ENCODE measurements at regions not wholly inside any gene's neighbourhood (a gene's known extent, or its start where the extent isn't known, plus 50 kb on each side); places are given as distances from the start of the nearest gene placed in this dataset.

- CTCF ChIA-PET = interaction anchor here (0.6 to 0.7 kb wide), 2 partner anchors 252 to 335 kb away, joined by 3 to 6 read pairs; no protein-coding TSS in a partner anchor
- Histone ChIP-seq H3K4me3 (ENCODE audit: low read depth, low read length) (no peak overlapping the region), H3K4me1 (ENCODE audit: control insufficient read depth, insufficient read depth, low read length) (no peaks in the 10 kb centered on the region), H3K36me3 (ENCODE audit: control insufficient read depth in 2 of 2, insufficient read depth in 1 of 2, low read length in 2 of 2) (no peaks in the 10 kb centered on the region), H3K9me3 (ENCODE audit: control insufficient read depth, insufficient read depth, low read depth, low read length) (no peaks in the 10 kb centered on the region), H3K27ac (ENCODE audit: extremely low read depth, low read depth, low read length) (no peak overlapping the region)
- POLR2A ChIA-PET = no interaction called here
- no peak for TF ChIP-seq ZNF558 (tag by site-specific recombination; IDR thresholded peaks at IDR 0.05)
- TF ChIP-seq ZNF518A (tag by site-specific recombination; conservative IDR thresholded peaks at IDR 0.05; ENCODE audit: low read depth) = no peak
- TF ChIP-seq ZNF398 (tag by site-specific recombination; IDR thresholded peaks at IDR 0.05) = no peak
- no peak for TF ChIP-seq BCL11A (tag by site-specific recombination; IDR thresholded peaks at IDR 0.05; ENCODE audit: low read depth)
- no peak for TF ChIP-seq ZNF560 (tag by site-specific recombination; IDR thresholded peaks at IDR 0.05; ENCODE audit: borderline replicate concordance)
- TF ChIP-seq ZNF664 (tag by site-specific recombination; IDR thresholded peaks at IDR 0.05) = no peak
- no peak for TF ChIP-seq EGR2 (tag by site-specific recombination; IDR thresholded peaks at IDR 0.05; ENCODE audit: low read depth)
- TF ChIP-seq GLIS2 (tag by site-specific recombination; IDR thresholded peaks at IDR 0.05) = no peak
- no peak for TF ChIP-seq ZSCAN23 (tag by site-specific recombination; IDR thresholded peaks at IDR 0.05)
- TF ChIP-seq ZNF354C (tag by site-specific recombination; IDR thresholded peaks at IDR 0.05; ENCODE audit: borderline replicate concordance, low read depth) = no peak
- TF ChIP-seq ZFP41 (tag by site-specific recombination; IDR thresholded peaks at IDR 0.05; ENCODE audit: borderline replicate concordance) = no peak
- TF ChIP-seq ZNF843 (tag by site-specific recombination; IDR thresholded peaks at IDR 0.05) = no peak
- no peak for TF ChIP-seq ZNF501 (tag by site-specific recombination; IDR thresholded peaks at IDR 0.05)
- TF ChIP-seq ZNF24 (tag by site-specific recombination; IDR thresholded peaks at IDR 0.05) = no peak
- no peak for TF ChIP-seq ZNF626 (tag by site-specific recombination; IDR thresholded peaks at IDR 0.05)
- TF ChIP-seq ZNF239 (tag by site-specific recombination; IDR thresholded peaks at IDR 0.05) = no peak
- TF ChIP-seq ZNF513 (tag by site-specific recombination; IDR thresholded peaks at IDR 0.05) = no peak
- TF ChIP-seq ZBTB6 (tag by site-specific recombination; IDR thresholded peaks at IDR 0.05) = no peak
- TF ChIP-seq ZIC2 (tag by site-specific recombination; IDR thresholded peaks at IDR 0.05) = no peak
Measured at GRCh38 chr9:105114964-105115728, 129.3 kb upstream of the SLC44A1 start.
